ENCODE measurements at regions not wholly inside any gene's neighbourhood (a gene's known extent, or its start where the extent isn't known, plus 50 kb on each side); places are given as distances from the start of the nearest gene placed in this dataset.

DNA sequence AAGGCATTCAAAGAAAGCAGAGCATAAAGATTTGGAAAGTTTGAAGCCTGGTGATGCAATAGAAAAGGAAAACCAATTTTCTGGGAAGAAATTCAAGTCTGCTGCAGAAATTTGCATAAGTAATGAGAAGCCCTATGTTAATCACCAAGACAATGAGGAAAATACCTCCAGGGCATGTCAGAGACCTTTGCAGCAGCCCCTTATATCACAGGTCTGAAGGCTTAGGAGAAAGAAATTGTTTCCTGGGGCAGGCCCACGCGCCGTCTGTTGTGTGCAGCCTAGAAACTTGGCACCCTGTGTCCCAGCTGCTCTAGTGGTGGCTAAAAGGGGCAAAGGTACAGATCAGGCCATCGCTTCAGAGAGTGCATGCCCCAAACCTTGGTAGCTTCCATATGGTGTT, 495.3 kb upstream of the CDH6 start:
- TF ChIP-seq, protein P1, sequence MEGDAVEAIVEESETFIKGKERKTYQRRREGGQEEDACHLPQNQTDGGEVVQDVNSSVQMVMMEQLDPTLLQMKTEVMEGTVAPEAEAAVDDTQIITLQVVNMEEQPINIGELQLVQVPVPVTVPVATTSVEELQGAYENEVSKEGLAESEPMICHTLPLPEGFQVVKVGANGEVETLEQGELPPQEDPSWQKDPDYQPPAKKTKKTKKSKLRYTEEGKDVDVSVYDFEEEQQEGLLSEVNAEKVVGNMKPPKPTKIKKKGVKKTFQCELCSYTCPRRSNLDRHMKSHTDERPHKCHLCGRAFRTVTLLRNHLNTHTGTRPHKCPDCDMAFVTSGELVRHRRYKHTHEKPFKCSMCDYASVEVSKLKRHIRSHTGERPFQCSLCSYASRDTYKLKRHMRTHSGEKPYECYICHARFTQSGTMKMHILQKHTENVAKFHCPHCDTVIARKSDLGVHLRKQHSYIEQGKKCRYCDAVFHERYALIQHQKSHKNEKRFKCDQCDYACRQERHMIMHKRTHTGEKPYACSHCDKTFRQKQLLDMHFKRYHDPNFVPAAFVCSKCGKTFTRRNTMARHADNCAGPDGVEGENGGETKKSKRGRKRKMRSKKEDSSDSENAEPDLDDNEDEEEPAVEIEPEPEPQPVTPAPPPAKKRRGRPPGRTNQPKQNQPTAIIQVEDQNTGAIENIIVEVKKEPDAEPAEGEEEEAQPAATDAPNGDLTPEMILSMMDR (IDR thresholded peaks at IDR 0.05), result no peak
- TF ChIP-seq POLR2A (IDR thresholded peaks at IDR 0.05), result no peak
- no peak for DNase-seq
- H3K36me3 ChIP-seq, result no peaks in the 10 kb centered on the region
- no peak overlapping the region for H3K4me3 ChIP-seq
- no peaks in the 10 kb centered on the region for H3K9me3 ChIP-seq
- H3K27me3 ChIP-seq, result no peaks in the 10 kb centered on the region
- H3K4me1 ChIP-seq, result no peaks in the 10 kb centered on the region
- H3K27ac ChIP-seq, result no peak overlapping the region

DNA sequence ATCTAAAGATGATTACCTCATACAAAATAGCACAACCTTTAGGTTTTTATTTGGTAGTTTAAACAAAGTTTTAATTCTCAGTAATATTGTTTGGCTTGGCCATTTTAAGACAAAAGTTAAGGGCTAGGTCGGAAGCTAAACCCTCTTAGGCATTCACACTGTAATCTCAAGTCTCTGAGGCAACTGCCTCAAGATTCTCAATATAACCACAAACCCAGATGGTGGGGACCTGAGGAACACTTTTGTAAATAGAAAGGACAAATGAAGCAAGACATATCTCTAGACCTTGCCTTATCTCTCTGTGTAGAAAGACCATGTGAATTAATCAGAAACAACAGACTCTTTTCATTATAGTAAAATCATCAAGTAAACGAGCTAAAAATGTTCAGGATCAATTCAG, 500.2 kb upstream of the CDH6 start:
- no peak overlapping the region for H3K4me3 ChIP-seq
- DNase-seq, result no peak
- H3K4me1 ChIP-seq, result no peaks in the 10 kb centered on the region
- no peaks in the 10 kb centered on the region for H3K27me3 ChIP-seq
- no peak for TF ChIP-seq POLR2A (IDR thresholded peaks at IDR 0.05)
- TF ChIP-seq, protein P1 (IDR thresholded peaks at IDR 0.05), result no peak
- H3K27ac ChIP-seq, result no peak overlapping the region
- H3K36me3 ChIP-seq, result no peaks in the 10 kb centered on the region
- H3K9me3 ChIP-seq, result no peaks in the 10 kb centered on the region

DNA sequence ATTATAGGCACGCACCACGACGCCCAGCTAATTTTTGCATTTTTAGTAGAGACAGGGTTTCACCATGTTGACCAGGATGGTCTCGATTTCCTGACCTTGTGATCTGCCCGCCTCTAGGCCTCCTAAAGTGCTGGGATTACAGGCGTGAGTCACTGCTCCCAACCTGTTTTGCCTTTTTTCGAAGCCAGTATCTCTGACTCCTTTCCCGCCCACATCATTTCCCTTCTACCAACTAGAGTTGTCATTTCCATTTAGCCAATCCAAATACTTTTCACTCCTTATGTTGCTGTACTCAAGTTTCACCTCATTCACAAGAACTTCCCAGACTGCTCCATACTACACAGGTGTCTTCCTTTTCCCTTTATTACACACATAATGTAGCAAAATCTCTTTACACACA, 502.6 kb upstream of the CDH6 start:
- Histone ChIP-seq H3K4me1 (no peaks in the 10 kb centered on the region), H3K4me3 (no peak overlapping the region), H3K27me3 (no peaks in the 10 kb centered on the region), H3K36me3 (no peaks in the 10 kb centered on the region), H3K27ac (no peak overlapping the region), H3K9me3 (no peaks in the 10 kb centered on the region)
- TF ChIP-seq, protein P1 (IDR thresholded peaks at IDR 0.05), result no peak
- TF ChIP-seq POLR2A (IDR thresholded peaks at IDR 0.05), result no peak
- DNase-seq, result no peak

DNA sequence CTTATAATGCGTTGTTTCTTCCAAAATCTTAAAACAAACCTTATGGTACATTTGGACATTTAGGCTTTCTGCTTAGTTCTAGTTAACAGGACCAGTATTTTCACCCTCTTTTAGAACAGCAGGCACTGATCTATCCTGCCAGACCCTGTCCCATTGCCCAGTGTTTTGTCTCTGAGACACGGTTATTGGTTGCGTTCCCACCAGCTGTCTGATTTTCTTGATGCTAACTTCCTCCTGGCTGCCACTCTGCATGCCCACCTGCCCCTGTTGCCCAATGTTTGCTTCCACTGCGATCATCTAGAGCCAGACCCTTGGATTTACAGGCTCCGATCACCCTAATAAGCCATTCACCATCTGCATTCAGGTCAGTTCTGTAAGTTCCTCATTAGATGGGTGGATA, 506.0 kb upstream of the CDH6 start:
- H3K27me3 ChIP-seq, result no peaks in the 10 kb centered on the region
- H3K36me3 ChIP-seq, result no peaks in the 10 kb centered on the region
- H3K4me1 ChIP-seq, result no peaks in the 10 kb centered on the region
- TF ChIP-seq, protein P1 (IDR thresholded peaks at IDR 0.05), result no peak
- TF ChIP-seq POLR2A (IDR thresholded peaks at IDR 0.05), result no peak
- no peak for DNase-seq
- H3K27ac ChIP-seq, result no peak overlapping the region
- no peaks in the 10 kb centered on the region for H3K9me3 ChIP-seq
- H3K4me3 ChIP-seq, result no peak overlapping the region

DNA sequence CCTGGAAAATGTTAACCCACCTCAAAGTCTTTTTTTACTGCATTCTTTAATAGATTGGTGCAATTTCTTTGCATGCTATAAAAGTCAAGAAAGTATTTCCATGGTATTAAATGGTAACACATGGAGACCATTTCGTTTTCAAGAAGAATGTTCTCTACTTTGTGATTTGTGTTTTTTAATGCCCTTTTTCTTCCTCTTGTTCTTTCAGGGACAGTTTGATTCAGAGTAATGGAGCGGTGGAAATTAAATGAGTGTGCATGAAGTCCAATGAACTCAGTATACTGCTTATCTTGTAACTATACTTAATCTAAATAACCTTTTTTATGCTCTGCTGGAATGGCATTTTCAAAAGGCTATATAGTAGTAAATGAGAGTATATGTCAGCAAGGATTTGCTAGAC, 507.0 kb upstream of the CDH6 start:
- no peak for DNase-seq
- H3K27ac ChIP-seq, result no peak overlapping the region
- no peaks in the 10 kb centered on the region for H3K9me3 ChIP-seq
- TF ChIP-seq, protein P1 (IDR thresholded peaks at IDR 0.05), result no peak
- no peak for TF ChIP-seq POLR2A (IDR thresholded peaks at IDR 0.05)
- H3K36me3 ChIP-seq, result no peaks in the 10 kb centered on the region
- H3K4me3 ChIP-seq, result no peak overlapping the region
- no peaks in the 10 kb centered on the region for H3K4me1 ChIP-seq
- no peaks in the 10 kb centered on the region for H3K27me3 ChIP-seq

DNA sequence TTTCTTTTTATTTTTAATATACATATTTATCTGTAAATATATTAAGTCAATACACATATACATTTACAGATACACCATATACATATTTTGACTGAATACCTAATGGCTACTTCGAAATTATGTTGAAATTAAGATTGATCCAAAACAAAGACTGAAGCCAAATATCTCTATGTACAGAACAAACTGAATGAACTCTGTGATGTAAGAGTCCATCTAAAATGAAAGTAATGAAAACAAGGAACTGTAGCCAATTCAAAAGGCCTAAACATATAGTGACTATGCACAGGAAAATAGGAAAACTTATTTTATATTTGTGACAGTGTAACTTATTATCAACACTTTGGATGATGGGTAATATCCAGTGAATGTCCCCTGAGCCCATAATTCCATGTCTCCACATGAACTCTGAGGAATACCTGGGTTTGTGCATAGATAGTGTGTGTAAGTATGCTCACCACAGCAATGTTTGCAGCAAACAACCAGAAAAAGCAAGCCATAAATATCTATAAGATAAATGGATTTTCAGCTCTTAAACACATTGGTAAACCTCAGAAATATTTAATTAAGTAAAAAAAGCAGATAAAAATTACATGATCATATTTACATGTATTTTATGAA, 517.2 kb upstream of the CDH6 start:
- DNase-seq, result no peak
- Histone ChIP-seq H3K36me3 (no peaks in the 10 kb centered on the region), H3K9me3 (no peaks in the 10 kb centered on the region), H3K4me1 (no peaks in the 10 kb centered on the region), H3K27ac (no peak overlapping the region), H3K27me3 (no peaks in the 10 kb centered on the region), H3K4me3 (no peak overlapping the region)
- TF ChIP-seq, protein P1 (IDR thresholded peaks at IDR 0.05), result no peak
- TF ChIP-seq POLR2A (IDR thresholded peaks at IDR 0.05), result no peak

All from Peyer's patch (tissue), 4 donors.